CD4-positive, alpha-beta T cell treated with Interleukin-17A for 4 hours (primary cell): ENCODE measurements at regions not wholly inside any gene's neighbourhood (a gene's known extent, or its start where the extent isn't known, plus 50 kb on each side); places are given as distances from the start of the nearest gene placed in this dataset.

Experiments used
- DNase-seq: peaks from one replicate; pipeline ENCODE4 v3.0.0-alpha.2; 2020; ENCODE audit warnings: mixed read lengths

- DNase-seq = no peak
Measured at GRCh38 chr14:100955201-100955600, 51.7 kb upstream of the RTL1 start.

- DNase-seq = no peak
Measured at GRCh38 chr14:100962494-100962893, 59.0 kb upstream of the RTL1 start.

- no peak for DNase-seq
Measured at GRCh38 chr14:100965296-100965695, 61.8 kb upstream of the RTL1 start.

- no peak for DNase-seq
Measured at GRCh38 chr14:100967178-100967577, 63.7 kb upstream of the RTL1 start.

GRCh38 chr14:100967930-100968329 lies 64.4 kb upstream of the RTL1 start:
- no peak for DNase-seq

- no peak for DNase-seq
Measured at GRCh38 chr14:100972118-100972897, 68.8 kb upstream of the RTL1 start.

- no peak for DNase-seq
Measured at GRCh38 chr14:100975671-100976070, 72.1 kb upstream of the RTL1 start.

GRCh38 chr14:100979079-100979478 lies 75.6 kb upstream of the RTL1 start:
- no peak for DNase-seq

GRCh38 chr14:100979780-100980179 lies 76.3 kb upstream of the RTL1 start:
- DNase-seq = no peak

- DNase-seq = no peak
Measured at GRCh38 chr14:100980823-100981222, 77.3 kb upstream of the RTL1 start.

- DNase-seq = no peak
Measured at GRCh38 chr14:100981809-100982208, 78.3 kb upstream of the RTL1 start.

- DNase-seq = no peak
Measured at GRCh38 chr14:100982353-100982752, 78.8 kb upstream of the RTL1 start.

GRCh38 chr14:100982762-100983161 lies 79.2 kb upstream of the RTL1 start:
- no peak for DNase-seq

- no peak for DNase-seq
Measured at GRCh38 chr14:100983710-100984109, 80.2 kb upstream of the RTL1 start.

GRCh38 chr14:100988011-100988410 lies 84.5 kb upstream of the RTL1 start:
- DNase-seq = no peak

- no peak for DNase-seq
Measured at GRCh38 chr14:100988411-100988900, 84.9 kb upstream of the RTL1 start.

GRCh38 chr14:100988956-100989355 lies 85.4 kb upstream of the RTL1 start:
- no peak for DNase-seq

- DNase-seq = no peak
Measured at GRCh38 chr14:100989924-100990323, 86.4 kb upstream of the RTL1 start.

- no peak for DNase-seq
Measured at GRCh38 chr14:100994082-100994481, 90.6 kb upstream of the RTL1 start.

GRCh38 chr14:100994756-100995330 lies 91.3 kb upstream of the RTL1 start:
- no peak for DNase-seq

GRCh38 chr14:101000711-101001250 lies 97.3 kb upstream of the RTL1 start:
- DNase-seq = no peak

- no peak for DNase-seq
Measured at GRCh38 chr14:101001311-101002069, 98.0 kb upstream of the RTL1 start.

GRCh38 chr14:101002738-101003137 lies 99.2 kb upstream of the RTL1 start:
- no peak for DNase-seq

GRCh38 chr14:101004176-101004575 lies 100.7 kb upstream of the RTL1 start:
- no peak for DNase-seq
